ENCODE measurements at regions not wholly inside any gene's neighbourhood (a gene's known extent, or its start where the extent isn't known, plus 50 kb on each side); places are given as distances from the start of the nearest gene placed in this dataset.

DNA sequence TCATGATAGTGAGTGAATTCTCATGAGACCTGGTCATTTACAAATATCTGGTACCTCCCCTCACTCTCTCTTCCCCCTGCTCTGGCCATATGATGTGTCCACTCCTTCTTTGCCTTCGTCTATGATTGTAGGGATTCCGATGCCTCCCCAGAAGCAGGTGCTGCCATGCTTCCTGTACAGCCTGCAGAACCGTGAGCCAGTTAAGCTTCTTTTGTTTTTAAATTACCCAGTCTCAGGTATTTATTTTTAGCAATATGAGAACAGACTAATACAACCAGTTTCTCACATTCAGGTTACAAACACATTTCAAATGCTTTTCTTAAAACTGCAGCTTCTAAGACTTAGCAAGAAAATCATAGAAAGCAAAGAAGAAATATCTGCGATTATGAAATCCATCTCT is 321.2 kb upstream of the CDH7 start:
- TF ChIP-seq, protein P1, sequence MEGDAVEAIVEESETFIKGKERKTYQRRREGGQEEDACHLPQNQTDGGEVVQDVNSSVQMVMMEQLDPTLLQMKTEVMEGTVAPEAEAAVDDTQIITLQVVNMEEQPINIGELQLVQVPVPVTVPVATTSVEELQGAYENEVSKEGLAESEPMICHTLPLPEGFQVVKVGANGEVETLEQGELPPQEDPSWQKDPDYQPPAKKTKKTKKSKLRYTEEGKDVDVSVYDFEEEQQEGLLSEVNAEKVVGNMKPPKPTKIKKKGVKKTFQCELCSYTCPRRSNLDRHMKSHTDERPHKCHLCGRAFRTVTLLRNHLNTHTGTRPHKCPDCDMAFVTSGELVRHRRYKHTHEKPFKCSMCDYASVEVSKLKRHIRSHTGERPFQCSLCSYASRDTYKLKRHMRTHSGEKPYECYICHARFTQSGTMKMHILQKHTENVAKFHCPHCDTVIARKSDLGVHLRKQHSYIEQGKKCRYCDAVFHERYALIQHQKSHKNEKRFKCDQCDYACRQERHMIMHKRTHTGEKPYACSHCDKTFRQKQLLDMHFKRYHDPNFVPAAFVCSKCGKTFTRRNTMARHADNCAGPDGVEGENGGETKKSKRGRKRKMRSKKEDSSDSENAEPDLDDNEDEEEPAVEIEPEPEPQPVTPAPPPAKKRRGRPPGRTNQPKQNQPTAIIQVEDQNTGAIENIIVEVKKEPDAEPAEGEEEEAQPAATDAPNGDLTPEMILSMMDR (IDR thresholded peaks at IDR 0.05; ENCODE audit: low read depth, low read length, poor library complexity, severe bottlenecking): no peak
- no peak for TF ChIP-seq EZH2phosphoT487 (IDR thresholded peaks at IDR 0.05; ENCODE audit: borderline replicate concordance, low read length)
